Suppressor macrophage (primary cell): ENCODE measurements at regions not wholly inside any gene's neighbourhood (a gene's known extent, or its start where the extent isn't known, plus 50 kb on each side); places are given as distances from the start of the nearest gene placed in this dataset.

Experiments
- DNase-seq, 4 experiments: peaks; one replicate each; pipeline ENCODE4 v3.0.0-alpha.2; 2020 to 2022

- DNase-seq, result no peak
Observed at GRCh38 chr4:71162386-71162785, 168.9 kb downstream of the DCK start.

- no peak for DNase-seq
Observed at GRCh38 chr4:71163317-71163716, 169.9 kb downstream of the DCK start.

- no peak for DNase-seq
Observed at GRCh38 chr4:71167083-71167482, 171.7 kb upstream of the SLC4A4 start.

- no peak for DNase-seq
Observed at GRCh38 chr4:71171592-71171991, 167.2 kb upstream of the SLC4A4 start.

- no peak for DNase-seq
Observed at GRCh38 chr4:71181332-71181731, 157.5 kb upstream of the SLC4A4 start.

- DNase-seq, result peak; percentile 49 to 73 (median 61)
Observed at GRCh38 chr4:71184195-71184781, 154.5 kb upstream of the SLC4A4 start.

- DNase-seq, result no peak
Observed at GRCh38 chr4:71185037-71185436, 153.8 kb upstream of the SLC4A4 start.

GRCh38 chr4:71186257-71186565 is 152.6 kb upstream of the SLC4A4 start:
- no peak for DNase-seq

GRCh38 chr4:71186566-71187403 is 152.0 kb upstream of the SLC4A4 start:
- DNase-seq, result peak in 2 of 4 experiments; percentile 20 to 42

GRCh38 chr4:71187404-71188155 is 151.2 kb upstream of the SLC4A4 start:
- DNase-seq, result peak in 1 of 4 experiments; percentile 17

- DNase-seq, result no peak
Observed at GRCh38 chr4:71188156-71188640, 150.6 kb upstream of the SLC4A4 start.

GRCh38 chr4:71188951-71189350 is 149.9 kb upstream of the SLC4A4 start:
- no peak for DNase-seq

- DNase-seq, result no peak
Observed at GRCh38 chr4:71189471-71189870, 149.3 kb upstream of the SLC4A4 start.

GRCh38 chr4:71194454-71194853 is 144.4 kb upstream of the SLC4A4 start:
- no peak for DNase-seq

- no peak for DNase-seq
Observed at GRCh38 chr4:71195924-71196323, 142.9 kb upstream of the SLC4A4 start.

GRCh38 chr4:71198958-71199357 is 139.9 kb upstream of the SLC4A4 start:
- DNase-seq, result no peak

- DNase-seq, result no peak
Observed at GRCh38 chr4:71201057-71201456, 137.8 kb upstream of the SLC4A4 start.

- no peak for DNase-seq
Observed at GRCh38 chr4:71201817-71202576, 136.8 kb upstream of the SLC4A4 start.

GRCh38 chr4:71202705-71203104 is 136.1 kb upstream of the SLC4A4 start:
- no peak for DNase-seq

GRCh38 chr4:71204056-71204455 is 134.8 kb upstream of the SLC4A4 start:
- no peak for DNase-seq

GRCh38 chr4:71206763-71207162 is 132.1 kb upstream of the SLC4A4 start:
- no peak for DNase-seq

GRCh38 chr4:71209161-71209560 is 129.7 kb upstream of the SLC4A4 start:
- no peak for DNase-seq

GRCh38 chr4:71210823-71211222 is 128.0 kb upstream of the SLC4A4 start:
- no peak for DNase-seq
